SK-N-MC (cell line): ENCODE measurements at regions not wholly inside any gene's neighbourhood (a gene's known extent, or its start where the extent isn't known, plus 50 kb on each side); places are given as distances from the start of the nearest gene placed in this dataset.

Experiments
- DNase-seq: peaks from one replicate; pipeline ENCODE4 v3.0.0-alpha.2; 2011; ENCODE audit warnings: low read depth, low spot score
- H3K27ac ChIP-seq: fragments of 200-600 bp; sonication (generic); 2 replicates; pipeline ENCODE4 v1.5.1; 2016; ENCODE audit warnings: mixed run types
- H3K36me3 ChIP-seq: fragments of 200-600 bp; sonication (generic); 2 replicates; pipeline ENCODE4 v1.6.1; 2017; ENCODE audit warnings: antibody characterized with exemption, low read length, mixed read lengths; ENCODE audit not compliant: insufficient read depth
- H3K4me3 ChIP-seq: fragments of 200-600 bp; sonication (generic); 2 replicates; pipeline ENCODE4 v1.5.1; 2016
- H3K9ac ChIP-seq: fragments of 200-600 bp; sonication (generic); 2 replicates; pipeline ENCODE4 v1.8.0; 2017; ENCODE audit warnings: mixed run types, mixed read lengths; ENCODE audit not compliant: insufficient read length
- H3K9me3 ChIP-seq: fragments of 200-600 bp; sonication (generic); 2 replicates; pipeline ENCODE4 v1.6.1; 2017; ENCODE audit warnings: low read depth, mild to moderate bottlenecking, antibody characterized with exemption, low read length, moderate library complexity, mixed read lengths
- EZH2 ChIP-seq: fragments of 200-600 bp; sonication (generic); IDR thresholded peaks from one replicate; pipeline ENCODE4 v1.6.1; 2017; ENCODE audit warnings: antibody characterized with exemption
- FOXP2 ChIP-seq: optimal IDR thresholded peaks from 2 replicates; pipeline ENCODE3; 2011; ENCODE audit warnings: mild to moderate bottlenecking, moderate library complexity; ENCODE audit not compliant: insufficient read depth; ENCODE audit errors: extremely low read length, control extremely low read depth
- POLR2AphosphoS5 ChIP-seq: IDR thresholded peaks from 2 replicates; pipeline ENCODE4 v1.6.1; 2012; ENCODE audit warnings: mild to moderate bottlenecking, low read depth, low read length, borderline replicate concordance

DNA sequence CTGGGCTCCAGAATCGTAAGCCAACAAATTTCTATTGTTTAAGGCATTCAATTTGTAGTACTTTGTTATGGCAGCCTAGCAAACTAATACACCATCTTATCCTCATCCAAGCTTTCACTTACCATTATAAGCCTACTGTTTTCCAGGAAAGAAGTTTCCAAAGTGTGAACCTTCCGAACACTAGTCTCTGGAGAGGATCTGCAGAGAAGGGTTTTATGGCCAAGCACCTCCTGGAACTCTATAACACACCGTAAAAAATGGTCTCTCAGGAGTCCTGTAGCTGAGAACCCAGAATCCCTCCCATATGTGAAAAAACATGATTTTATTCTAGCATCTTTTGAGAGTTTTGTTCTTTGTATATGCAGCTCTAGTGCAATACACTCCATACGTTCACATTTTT is 142.1 kb downstream of the POSTN start:
- no peak overlapping the region for H3K9ac ChIP-seq
- DNase-seq = no peak
- TF ChIP-seq POLR2AphosphoS5 = no peak
- TF ChIP-seq EZH2 = no peak
- TF ChIP-seq FOXP2 = no peak
- no peak overlapping the region for H3K4me3 ChIP-seq
- no peaks in the 10 kb centered on the region for H3K36me3 ChIP-seq
- no peaks in the 10 kb centered on the region for H3K9me3 ChIP-seq
- H3K27ac ChIP-seq = no peak overlapping the region

DNA sequence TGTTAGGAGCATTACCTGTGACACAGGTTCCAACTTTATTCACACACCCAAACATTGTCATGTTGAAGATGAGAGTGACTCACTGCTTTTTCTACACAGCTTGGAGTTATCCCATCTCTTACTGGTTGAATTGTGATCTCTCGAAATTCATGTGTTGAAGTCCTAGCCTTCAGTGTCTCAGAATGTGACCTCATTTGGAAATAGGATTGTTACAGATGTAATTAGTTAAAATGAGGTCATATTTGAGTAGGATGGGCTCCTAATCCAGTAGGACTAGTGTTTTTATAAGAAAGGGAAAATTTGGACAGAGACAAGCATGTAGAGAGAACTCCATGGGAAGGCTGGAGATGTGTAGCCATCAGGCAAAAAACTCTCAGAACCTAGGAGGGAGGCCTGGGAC is 142.5 kb downstream of the POSTN start:
- TF ChIP-seq EZH2 (no peak), POLR2AphosphoS5 (no peak), FOXP2 (no peak)
- H3K9ac ChIP-seq = no peak overlapping the region
- H3K36me3 ChIP-seq = no peaks in the 10 kb centered on the region
- H3K9me3 ChIP-seq = no peaks in the 10 kb centered on the region
- H3K27ac ChIP-seq = no peak overlapping the region
- DNase-seq = no peak
- H3K4me3 ChIP-seq = no peak overlapping the region

DNA sequence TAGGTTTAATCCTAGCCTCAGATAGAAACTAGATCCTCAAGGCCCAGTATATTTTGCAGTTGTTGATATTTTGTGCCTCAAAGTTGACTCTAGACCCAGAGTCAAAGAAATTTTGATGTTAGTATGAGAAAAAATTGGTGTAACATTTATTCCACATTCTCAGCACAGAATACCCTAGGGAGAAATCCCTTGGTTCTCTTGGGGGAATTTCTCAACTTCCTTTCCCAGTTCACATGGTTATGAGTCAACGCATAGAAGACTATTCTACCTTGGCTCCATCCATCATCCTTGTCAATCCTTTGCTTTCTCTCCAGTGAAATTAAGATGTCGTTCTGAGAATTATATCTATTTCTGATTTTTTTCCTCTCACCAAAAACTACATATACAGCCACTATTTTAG is 145.3 kb downstream of the POSTN start:
- Histone ChIP-seq H3K27ac (no peak overlapping the region), H3K9me3 (no peaks in the 10 kb centered on the region), H3K9ac (no peak overlapping the region), H3K36me3 (no peaks in the 10 kb centered on the region), H3K4me3 (no peak overlapping the region)
- no peak for DNase-seq
- TF ChIP-seq EZH2 (no peak), FOXP2 (no peak), POLR2AphosphoS5 (no peak)

DNA sequence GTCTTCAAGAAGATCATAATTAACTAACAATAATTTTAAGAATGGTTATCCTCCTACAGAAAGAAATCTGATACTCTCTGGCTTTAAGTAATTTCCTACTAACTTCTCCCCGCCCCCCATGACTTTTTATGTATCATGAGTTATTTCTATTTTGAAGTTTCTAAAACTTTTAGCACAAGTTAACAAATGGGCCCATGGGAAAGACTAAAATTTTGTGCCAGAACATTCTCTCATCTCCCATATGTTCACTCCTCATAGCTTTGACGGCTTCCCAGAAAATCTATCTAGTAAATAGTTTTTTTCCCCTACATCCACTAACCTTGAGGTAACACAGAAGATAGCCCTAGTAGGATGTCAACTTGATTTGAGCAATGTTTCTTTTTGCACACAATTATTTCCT is 148.3 kb downstream of the POSTN start:
- Histone ChIP-seq H3K27ac (no peak overlapping the region), H3K4me3 (no peak overlapping the region), H3K9me3 (no peaks in the 10 kb centered on the region), H3K9ac (no peak overlapping the region), H3K36me3 (no peaks in the 10 kb centered on the region)
- DNase-seq = no peak
- TF ChIP-seq FOXP2 = no peak
- TF ChIP-seq EZH2 = no peak
- TF ChIP-seq POLR2AphosphoS5 = no peak

DNA sequence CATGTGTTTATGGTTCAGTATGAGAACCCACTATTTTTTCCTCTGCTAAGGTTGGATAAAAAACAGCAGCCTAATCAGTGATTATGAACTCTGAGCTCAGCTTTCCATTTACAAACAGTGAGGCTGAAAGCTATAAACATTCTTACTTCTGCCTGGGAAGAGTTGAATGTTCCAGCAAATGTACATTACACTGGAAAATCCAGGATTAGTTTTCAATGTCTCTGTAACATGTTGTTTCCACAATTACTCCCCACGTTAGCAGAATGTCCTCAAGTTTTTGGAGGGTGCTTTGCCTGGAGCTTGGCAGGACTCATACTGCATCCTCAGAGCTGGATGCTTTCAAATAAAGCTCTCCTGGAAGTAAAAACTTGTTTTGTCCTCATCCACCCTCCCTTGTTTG is 150.4 kb downstream of the POSTN start:
- Histone ChIP-seq H3K9ac (no peak overlapping the region), H3K27ac (no peak overlapping the region), H3K4me3 (no peak overlapping the region), H3K36me3 (no peaks in the 10 kb centered on the region), H3K9me3 (no peaks in the 10 kb centered on the region)
- DNase-seq = no peak
- TF ChIP-seq POLR2AphosphoS5 = no peak
- TF ChIP-seq FOXP2 = no peak
- TF ChIP-seq EZH2 = no peak

DNA sequence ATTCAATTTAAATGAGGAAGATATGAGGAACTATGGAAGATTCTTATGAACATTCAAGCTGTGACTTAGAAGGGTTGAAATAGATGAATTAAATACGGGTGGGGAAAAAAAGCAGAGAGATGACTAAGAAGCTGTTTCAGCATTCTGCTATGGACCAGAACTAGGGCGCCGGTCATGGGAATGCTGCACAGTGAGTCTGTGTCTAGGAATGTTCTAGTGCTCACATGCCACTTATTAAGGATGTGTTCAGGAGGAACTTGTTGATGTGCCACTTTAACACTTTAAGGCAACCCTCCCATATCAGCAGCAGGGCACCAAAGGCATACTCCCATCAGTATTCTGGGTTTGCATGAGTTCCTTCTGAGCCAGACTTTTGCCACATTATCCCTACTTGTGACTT is 152.1 kb downstream of the POSTN start:
- H3K36me3 ChIP-seq = no peaks in the 10 kb centered on the region
- H3K9ac ChIP-seq = no peak overlapping the region
- H3K27ac ChIP-seq = no peak overlapping the region
- no peak overlapping the region for H3K4me3 ChIP-seq
- TF ChIP-seq FOXP2 (no peak), EZH2 (no peak), POLR2AphosphoS5 (no peak)
- no peak for DNase-seq
- H3K9me3 ChIP-seq = no peaks in the 10 kb centered on the region

DNA sequence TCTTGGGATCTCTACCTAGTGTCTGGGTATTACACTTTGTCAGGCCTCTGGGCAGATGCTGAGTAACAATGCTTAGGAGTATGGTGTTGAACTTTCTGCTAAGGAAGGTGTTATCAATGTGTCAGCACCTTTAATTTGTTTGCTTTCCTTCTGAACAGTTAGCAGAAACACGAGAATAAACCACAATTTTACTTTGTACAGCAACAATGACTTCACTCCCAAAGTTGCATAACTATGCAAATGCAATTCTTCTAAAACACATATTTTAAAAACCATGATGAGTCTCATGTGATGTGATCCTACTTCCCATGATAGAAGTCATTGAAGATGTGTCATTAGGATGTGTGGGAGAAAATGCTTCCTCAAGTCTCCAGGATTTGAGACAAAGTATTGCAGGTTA is 155.0 kb downstream of the POSTN start:
- Histone ChIP-seq H3K27ac (no peak overlapping the region), H3K36me3 (no peaks in the 10 kb centered on the region), H3K9ac (no peak overlapping the region), H3K4me3 (no peak overlapping the region), H3K9me3 (no peaks in the 10 kb centered on the region)
- TF ChIP-seq EZH2 = no peak
- no peak for TF ChIP-seq FOXP2
- no peak for TF ChIP-seq POLR2AphosphoS5
- DNase-seq = no peak

DNA sequence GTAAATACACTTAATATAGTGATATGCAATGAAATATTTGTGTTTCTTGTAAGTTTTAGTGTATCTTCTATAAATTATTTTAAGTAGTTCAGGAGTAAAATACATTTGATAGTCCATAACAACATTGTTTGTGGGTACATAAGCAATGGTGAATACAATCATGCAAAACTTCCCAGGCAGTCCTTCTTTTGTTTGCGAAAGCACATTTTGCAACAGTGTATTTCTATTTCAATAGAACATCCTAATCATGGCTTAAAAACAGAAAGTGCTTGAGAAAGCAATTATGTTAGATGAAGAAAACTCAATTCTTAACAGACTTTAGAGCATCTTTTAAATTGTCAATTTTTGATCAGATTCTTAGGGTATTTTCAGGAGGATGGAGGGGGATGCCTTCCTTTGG is 155.6 kb downstream of the POSTN start:
- no peaks in the 10 kb centered on the region for H3K36me3 ChIP-seq
- no peak overlapping the region for H3K9ac ChIP-seq
- no peak overlapping the region for H3K27ac ChIP-seq
- TF ChIP-seq FOXP2 = no peak
- TF ChIP-seq POLR2AphosphoS5 = no peak
- TF ChIP-seq EZH2 = no peak
- no peaks in the 10 kb centered on the region for H3K9me3 ChIP-seq
- no peak for DNase-seq
- no peak overlapping the region for H3K4me3 ChIP-seq

DNA sequence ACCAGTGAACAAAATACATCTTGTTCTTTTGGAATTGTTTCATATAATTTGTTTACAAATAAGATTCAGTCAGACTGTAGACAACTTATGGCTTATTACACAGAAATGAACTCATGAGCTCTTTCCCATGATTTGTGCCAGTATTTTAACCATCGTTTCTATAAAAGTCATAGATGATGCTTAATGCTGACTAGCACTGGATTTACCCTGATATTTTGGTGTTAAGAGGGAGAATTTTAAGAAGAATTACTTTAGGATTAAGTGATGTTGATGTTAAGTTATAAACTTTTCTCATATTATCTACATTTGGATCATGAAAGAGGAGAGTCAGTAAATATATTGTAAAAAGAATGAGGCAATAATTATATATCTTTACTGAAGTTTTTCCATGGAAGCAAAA is 162.7 kb downstream of the POSTN start:
- TF ChIP-seq FOXP2 (no peak), EZH2 (no peak), POLR2AphosphoS5 (no peak)
- Histone ChIP-seq H3K36me3 (no peaks in the 10 kb centered on the region), H3K9ac (no peak overlapping the region), H3K4me3 (no peak overlapping the region), H3K27ac (no peak overlapping the region), H3K9me3 (no peaks in the 10 kb centered on the region)
- DNase-seq = no peak
